Uterus (tissue), 3 donors: ENCODE measurements at regions not wholly inside any gene's neighbourhood (a gene's known extent, or its start where the extent isn't known, plus 50 kb on each side); places are given as distances from the start of the nearest gene placed in this dataset.

Experiments used
- DNase-seq, 2 donors: peaks; one replicate each; pipeline ENCODE4 v3.0.0-alpha.2; 2019 to 2020
- H3K27ac ChIP-seq, 2 donors: fragments of 200-600 bp; sonication (generic); 1 replicate in 1 of 2; 2 replicates in 1 of 2; pipeline ENCODE4 v1.5.1; 2016 to 2018
- H3K27me3 ChIP-seq, 2 donors: fragments of 200-600 bp; sonication (generic); one replicate each; pipeline ENCODE4 v1.5.1; 2018 to 2019; ENCODE audit warnings: control low read depth in 1 of 2
- H3K36me3 ChIP-seq, 2 donors: fragments of 200-600 bp; sonication (generic); one replicate each; pipeline ENCODE4 v1.5.1; 2019; ENCODE audit warnings: control low read depth in 1 of 2
- H3K4me1 ChIP-seq, 2 donors: fragments of 200-600 bp; sonication (generic); one replicate each; pipeline ENCODE4 v1.5.1; 2018 to 2019; ENCODE audit warnings: control low read depth in 1 of 2
- H3K4me3 ChIP-seq, 2 donors: fragments of 200-600 bp; sonication (generic); 1 replicate in 1 of 2; 2 replicates in 1 of 2; pipeline ENCODE4 v1.5.1; 2018 to 2019; ENCODE audit warnings: mild to moderate bottlenecking in 1 of 2
- H3K9me3 ChIP-seq, 2 donors: fragments of 200-600 bp; sonication (generic); one replicate each; pipeline ENCODE4 v1.5.1; 2019; ENCODE audit warnings: control low read depth in 1 of 2
- CTCF ChIP-seq, 4 experiments: fragments of 200-600 bp in 2 of 4; fragments of 450-650 bp in 2 of 4; sonication (generic) in 2 of 4; IDR thresholded peaks; one replicate each; pipeline ENCODE4 v1.5.1; 2016 to 2019; ENCODE audit warnings: antibody characterized with exemption in 4 of 4, mild to moderate bottlenecking in 2 of 4, moderate library complexity in 1 of 4
- POLR2A ChIP-seq, 2 donors: fragments of 450-650 bp; IDR thresholded peaks; one replicate each; pipeline ENCODE4 v1.6.1; 2016; ENCODE audit warnings: antibody characterized with exemption in 2 of 2, mild to moderate bottlenecking in 1 of 2, moderate library complexity in 1 of 2
- intact Hi-C: fragments of 100-400 bp; cut with DNase I; formaldehyde crosslinking; loops from one replicate; pipeline ENCODE4 v1.15.1; 2023; ENCODE audit warnings: low total_unique reads
- donor health status: DM: yes; HTN: yes; CAD: no.

GRCh38 chr5:158153508-158153907 is 294.6 kb upstream of the CLINT1 start:
- intact Hi-C loops: no loop called here
- Histone ChIP-seq H3K27ac (no peak overlapping the region), H3K27me3 (no peaks in the 10 kb centered on the region), H3K4me3 (no peak overlapping the region), H3K36me3 (no peaks in the 10 kb centered on the region), H3K4me1 (peaks cover 0 to 3% of the 10 kb centered on the region in 2 donors), H3K9me3 (no peaks in the 10 kb centered on the region)
- TF ChIP-seq CTCF (IDR thresholded peaks at IDR 0.05) (no peak), POLR2A (IDR thresholded peaks at IDR 0.05) (no peak)
- DNase-seq: no peak

- H3K9me3 ChIP-seq: no peaks in the 10 kb centered on the region
- no peaks in the 10 kb centered on the region for H3K27me3 ChIP-seq
- no peak overlapping the region for H3K4me3 ChIP-seq
- TF ChIP-seq CTCF (IDR thresholded peaks at IDR 0.05) (no peak), POLR2A (IDR thresholded peaks at IDR 0.05) (no peak)
- no peak for DNase-seq
- intact Hi-C loops: no loop called here
- no peak overlapping the region for H3K27ac ChIP-seq
- peaks cover 0 to 3% of the 10 kb centered on the region in 2 donors for H3K4me1 ChIP-seq
- no peaks in the 10 kb centered on the region for H3K36me3 ChIP-seq
Measured at GRCh38 chr5:158152136-158152535, 293.2 kb upstream of the CLINT1 start.

GRCh38 chr5:158147227-158147626 is 288.3 kb upstream of the CLINT1 start:
- H3K9me3 ChIP-seq: no peaks in the 10 kb centered on the region
- no peak overlapping the region for H3K4me3 ChIP-seq
- no peaks in the 10 kb centered on the region for H3K36me3 ChIP-seq
- no peak overlapping the region for H3K27ac ChIP-seq
- intact Hi-C loops: no loop called here
- TF ChIP-seq CTCF (IDR thresholded peaks at IDR 0.05): no peak
- H3K27me3 ChIP-seq: no peaks in the 10 kb centered on the region
- peaks cover 0 to 7% of the 10 kb centered on the region in 2 donors for H3K4me1 ChIP-seq
- no peak for DNase-seq

- intact Hi-C loops: no loop called here
- TF ChIP-seq CTCF (IDR thresholded peaks at IDR 0.05) (no peak), POLR2A (IDR thresholded peaks at IDR 0.05) (no peak)
- no peak for DNase-seq
- Histone ChIP-seq H3K27me3 (no peaks in the 10 kb centered on the region), H3K36me3 (no peaks in the 10 kb centered on the region), H3K4me3 (no peak overlapping the region), H3K9me3 (no peaks in the 10 kb centered on the region), H3K27ac (peak overlapping the region; percentile 30 to 52), H3K4me1 (peaks cover 0 to 7% of the 10 kb centered on the region in 2 donors)
Measured at GRCh38 chr5:158145827-158146226, 286.9 kb upstream of the CLINT1 start.

GRCh38 chr5:158143081-158143480 is 284.1 kb upstream of the CLINT1 start:
- intact Hi-C loops: no loop called here
- Histone ChIP-seq H3K4me1 (peaks cover 0 to 7% of the 10 kb centered on the region in 2 donors), H3K36me3 (no peaks in the 10 kb centered on the region), H3K27ac (no peak overlapping the region), H3K27me3 (no peaks in the 10 kb centered on the region), H3K9me3 (no peaks in the 10 kb centered on the region), H3K4me3 (no peak overlapping the region)
- TF ChIP-seq POLR2A (IDR thresholded peaks at IDR 0.05) (no peak), CTCF (IDR thresholded peaks at IDR 0.05) (no peak)
- no peak for DNase-seq
